Astrocyte (in vitro differentiated cells and primary cell): ENCODE measurements at regions not wholly inside any gene's neighbourhood (a gene's known extent, or its start where the extent isn't known, plus 50 kb on each side); places are given as distances from the start of the nearest gene placed in this dataset.

Source experiments
- EZH2 ChIP-seq: IDR thresholded peaks from 2 replicates; pipeline ENCODE4 v1.6.1; 2012; ENCODE audit warnings: mild to moderate bottlenecking, low read length, inconsistent platforms; ENCODE audit not compliant: insufficient read depth
- TF ChIP-seq, protein P1 (sequence below): IDR thresholded peaks from 2 replicates; pipeline ENCODE4 v1.5.1; 2011; ENCODE audit warnings: low read depth, mild to moderate bottlenecking, inconsistent platforms, low read length, moderate library complexity; ENCODE audit not compliant: insufficient read depth

DNA sequence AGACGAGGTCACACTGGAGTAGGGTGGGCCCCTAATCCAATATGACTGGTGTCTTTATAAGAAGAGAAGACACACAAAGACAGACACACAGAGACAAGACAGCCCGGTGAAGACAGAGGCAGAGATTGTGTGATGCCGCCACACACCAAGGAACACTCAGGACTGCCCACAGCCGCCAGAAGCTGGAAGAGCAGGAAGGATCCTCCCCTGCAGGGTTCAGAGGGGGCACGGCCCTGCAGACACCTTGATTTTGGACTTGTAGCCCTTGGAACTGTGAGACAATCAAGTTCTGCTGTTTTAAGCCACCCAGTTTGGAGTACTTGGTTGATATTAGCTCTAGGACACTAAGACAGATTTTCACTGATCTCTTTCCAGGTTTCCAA lies 72.1 kb upstream of the NANOS1 start:
- no peak for TF ChIP-seq EZH2
- TF ChIP-seq, protein P1, sequence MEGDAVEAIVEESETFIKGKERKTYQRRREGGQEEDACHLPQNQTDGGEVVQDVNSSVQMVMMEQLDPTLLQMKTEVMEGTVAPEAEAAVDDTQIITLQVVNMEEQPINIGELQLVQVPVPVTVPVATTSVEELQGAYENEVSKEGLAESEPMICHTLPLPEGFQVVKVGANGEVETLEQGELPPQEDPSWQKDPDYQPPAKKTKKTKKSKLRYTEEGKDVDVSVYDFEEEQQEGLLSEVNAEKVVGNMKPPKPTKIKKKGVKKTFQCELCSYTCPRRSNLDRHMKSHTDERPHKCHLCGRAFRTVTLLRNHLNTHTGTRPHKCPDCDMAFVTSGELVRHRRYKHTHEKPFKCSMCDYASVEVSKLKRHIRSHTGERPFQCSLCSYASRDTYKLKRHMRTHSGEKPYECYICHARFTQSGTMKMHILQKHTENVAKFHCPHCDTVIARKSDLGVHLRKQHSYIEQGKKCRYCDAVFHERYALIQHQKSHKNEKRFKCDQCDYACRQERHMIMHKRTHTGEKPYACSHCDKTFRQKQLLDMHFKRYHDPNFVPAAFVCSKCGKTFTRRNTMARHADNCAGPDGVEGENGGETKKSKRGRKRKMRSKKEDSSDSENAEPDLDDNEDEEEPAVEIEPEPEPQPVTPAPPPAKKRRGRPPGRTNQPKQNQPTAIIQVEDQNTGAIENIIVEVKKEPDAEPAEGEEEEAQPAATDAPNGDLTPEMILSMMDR = no peak
